Uterus (tissue), 3 donors: ENCODE measurements at regions not wholly inside any gene's neighbourhood (a gene's known extent, or its start where the extent isn't known, plus 50 kb on each side); places are given as distances from the start of the nearest gene placed in this dataset.

Experiments used
- DNase-seq, 2 donors: peaks; one replicate each; pipeline ENCODE4 v3.0.0-alpha.2; 2019 to 2020
- H3K27ac ChIP-seq, 2 donors: fragments of 200-600 bp; sonication (generic); 1 replicate in 1 of 2; 2 replicates in 1 of 2; pipeline ENCODE4 v1.5.1; 2016 to 2018
- H3K27me3 ChIP-seq, 2 donors: fragments of 200-600 bp; sonication (generic); one replicate each; pipeline ENCODE4 v1.5.1; 2018 to 2019; ENCODE audit warnings: control low read depth in 1 of 2
- H3K36me3 ChIP-seq, 2 donors: fragments of 200-600 bp; sonication (generic); one replicate each; pipeline ENCODE4 v1.5.1; 2019; ENCODE audit warnings: control low read depth in 1 of 2
- H3K4me1 ChIP-seq, 2 donors: fragments of 200-600 bp; sonication (generic); one replicate each; pipeline ENCODE4 v1.5.1; 2018 to 2019; ENCODE audit warnings: control low read depth in 1 of 2
- H3K4me3 ChIP-seq, 2 donors: fragments of 200-600 bp; sonication (generic); 1 replicate in 1 of 2; 2 replicates in 1 of 2; pipeline ENCODE4 v1.5.1; 2018 to 2019; ENCODE audit warnings: mild to moderate bottlenecking in 1 of 2
- H3K9me3 ChIP-seq, 2 donors: fragments of 200-600 bp; sonication (generic); one replicate each; pipeline ENCODE4 v1.5.1; 2019; ENCODE audit warnings: control low read depth in 1 of 2
- CTCF ChIP-seq, 4 experiments: fragments of 200-600 bp in 2 of 4; fragments of 450-650 bp in 2 of 4; sonication (generic) in 2 of 4; IDR thresholded peaks; one replicate each; pipeline ENCODE4 v1.5.1; 2016 to 2019; ENCODE audit warnings: antibody characterized with exemption in 4 of 4, mild to moderate bottlenecking in 2 of 4, moderate library complexity in 1 of 4
- POLR2A ChIP-seq, 2 donors: fragments of 450-650 bp; IDR thresholded peaks; one replicate each; pipeline ENCODE4 v1.6.1; 2016; ENCODE audit warnings: antibody characterized with exemption in 2 of 2, mild to moderate bottlenecking in 1 of 2, moderate library complexity in 1 of 2
- intact Hi-C: fragments of 100-400 bp; cut with DNase I; formaldehyde crosslinking; loops from one replicate; pipeline ENCODE4 v1.15.1; 2023; ENCODE audit warnings: low total_unique reads
- donor health status: DM: yes; HTN: yes; CAD: no.

- intact Hi-C loops = no loop called here
- no peaks in the 10 kb centered on the region for H3K36me3 ChIP-seq
- no peaks in the 10 kb centered on the region for H3K27me3 ChIP-seq
- no peak overlapping the region for H3K27ac ChIP-seq
- no peaks in the 10 kb centered on the region for H3K9me3 ChIP-seq
- no peak for TF ChIP-seq CTCF (IDR thresholded peaks at IDR 0.05)
- no peak overlapping the region for H3K4me3 ChIP-seq
- DNase-seq = no peak
- H3K4me1 ChIP-seq = no peaks in the 10 kb centered on the region
Observed at GRCh38 chr14:38432186-38432585, 176.3 kb upstream of the CLEC14A start.

- TF ChIP-seq POLR2A (IDR thresholded peaks at IDR 0.05) (no peak), CTCF (IDR thresholded peaks at IDR 0.05) (no peak)
- Histone ChIP-seq H3K4me1 (no peaks in the 10 kb centered on the region), H3K27ac (no peak overlapping the region), H3K27me3 (no peaks in the 10 kb centered on the region), H3K36me3 (no peaks in the 10 kb centered on the region), H3K4me3 (no peak overlapping the region), H3K9me3 (no peaks in the 10 kb centered on the region)
- DNase-seq = no peak
- intact Hi-C loops = no loop called here
Observed at GRCh38 chr14:38431156-38431555, 175.3 kb upstream of the CLEC14A start.

GRCh38 chr14:38430522-38430921 lies 174.6 kb upstream of the CLEC14A start:
- H3K27ac ChIP-seq = no peak overlapping the region
- intact Hi-C loops = no loop called here
- H3K4me1 ChIP-seq = no peaks in the 10 kb centered on the region
- TF ChIP-seq POLR2A (IDR thresholded peaks at IDR 0.05) = no peak
- TF ChIP-seq CTCF (IDR thresholded peaks at IDR 0.05) = no peak
- no peak overlapping the region for H3K4me3 ChIP-seq
- no peaks in the 10 kb centered on the region for H3K9me3 ChIP-seq
- no peak for DNase-seq
- no peaks in the 10 kb centered on the region for H3K36me3 ChIP-seq
- no peaks in the 10 kb centered on the region for H3K27me3 ChIP-seq

GRCh38 chr14:38425324-38425976 lies 169.6 kb upstream of the CLEC14A start:
- TF ChIP-seq CTCF (IDR thresholded peaks at IDR 0.05) = no peak
- TF ChIP-seq POLR2A (IDR thresholded peaks at IDR 0.05) = no peak
- Histone ChIP-seq H3K9me3 (no peaks in the 10 kb centered on the region), H3K27me3 (no peaks in the 10 kb centered on the region), H3K36me3 (no peaks in the 10 kb centered on the region), H3K4me1 (no peaks in the 10 kb centered on the region), H3K27ac (no peak overlapping the region), H3K4me3 (no peak overlapping the region)
- DNase-seq = no peak
- intact Hi-C loops = no loop called here

GRCh38 chr14:38420048-38420447 lies 164.2 kb upstream of the CLEC14A start:
- no peak overlapping the region for H3K4me3 ChIP-seq
- H3K27ac ChIP-seq = no peak overlapping the region
- no peaks in the 10 kb centered on the region for H3K27me3 ChIP-seq
- intact Hi-C loops = no loop called here
- H3K36me3 ChIP-seq = no peaks in the 10 kb centered on the region
- no peaks in the 10 kb centered on the region for H3K4me1 ChIP-seq
- H3K9me3 ChIP-seq = no peaks in the 10 kb centered on the region
- TF ChIP-seq POLR2A (IDR thresholded peaks at IDR 0.05) (no peak), CTCF (IDR thresholded peaks at IDR 0.05) (no peak)
- no peak for DNase-seq
